ENCODE measurements at regions not wholly inside any gene's neighbourhood (a gene's known extent, or its start where the extent isn't known, plus 50 kb on each side); places are given as distances from the start of the nearest gene placed in this dataset.

GRCh38 chr2:145635706-145636427 lies 1115.9 kb upstream of the ZEB2 start:
- DNase-seq (ENCODE audit: low spot score), result no peak

GRCh38 chr2:145631561-145631960 lies 1111.6 kb upstream of the ZEB2 start:
- DNase-seq (ENCODE audit: low spot score), result no peak

DNA sequence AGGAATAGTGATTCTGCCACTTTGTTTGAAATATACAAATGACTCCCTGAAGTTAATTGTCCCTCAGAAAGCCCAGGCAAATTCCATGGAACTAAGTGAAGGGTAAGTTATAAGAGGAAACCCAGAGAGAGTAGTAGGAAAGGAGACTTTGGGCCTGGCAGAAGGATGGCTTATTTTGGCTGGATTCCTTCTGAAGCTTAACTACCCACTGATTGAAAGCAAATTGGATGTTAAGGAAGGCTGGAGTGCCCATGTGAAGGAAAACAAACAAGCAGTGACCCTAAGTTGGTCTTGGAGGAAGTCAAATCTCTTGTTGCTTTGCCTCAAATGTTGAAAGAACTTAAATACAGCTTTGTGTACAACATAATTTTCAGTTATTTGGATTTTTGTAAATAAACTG lies 1106.4 kb upstream of the ZEB2 start:
- DNase-seq (ENCODE audit: low spot score), result no peak

DNA sequence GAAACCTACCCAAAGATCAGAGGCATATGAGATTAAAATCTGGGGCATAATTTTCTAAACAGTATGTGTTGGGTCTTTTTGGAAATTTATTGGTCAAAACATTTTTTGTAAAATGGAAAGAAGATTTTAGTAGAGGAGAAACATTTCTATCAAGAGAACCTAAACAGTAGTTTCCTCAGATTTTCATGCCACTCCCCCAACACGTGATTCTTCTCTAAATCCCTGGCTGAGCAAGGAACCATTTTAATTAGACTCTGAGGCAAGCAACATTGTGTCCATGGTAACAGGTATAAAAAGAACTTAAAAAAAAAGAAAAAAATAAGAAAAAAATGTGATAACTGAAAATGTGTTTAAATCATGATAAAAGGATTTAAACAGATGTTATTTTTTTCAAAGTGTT lies 1105.2 kb upstream of the ZEB2 start:
- no peak for DNase-seq (ENCODE audit: low spot score)

DNA sequence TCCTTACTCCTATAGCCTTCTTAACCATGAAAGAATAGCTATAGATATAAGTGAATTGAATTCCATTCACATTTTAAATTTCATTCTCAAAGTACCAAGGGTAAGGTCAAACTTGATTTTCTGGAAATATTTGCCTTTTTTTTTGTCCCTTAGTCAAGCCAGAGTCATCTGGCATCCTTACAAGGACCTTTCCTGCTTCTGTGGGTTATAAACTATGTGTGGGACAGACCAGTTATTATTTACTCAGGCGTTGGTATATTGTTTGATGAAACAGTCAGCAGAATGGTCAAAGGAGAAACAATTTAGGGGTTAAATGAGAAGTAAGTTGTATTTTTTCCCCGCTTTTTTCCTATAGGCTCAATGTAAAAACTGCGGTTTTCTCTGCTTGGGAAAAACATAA lies 1103.2 kb upstream of the ZEB2 start:
- DNase-seq (ENCODE audit: low spot score), result no peak

DNA sequence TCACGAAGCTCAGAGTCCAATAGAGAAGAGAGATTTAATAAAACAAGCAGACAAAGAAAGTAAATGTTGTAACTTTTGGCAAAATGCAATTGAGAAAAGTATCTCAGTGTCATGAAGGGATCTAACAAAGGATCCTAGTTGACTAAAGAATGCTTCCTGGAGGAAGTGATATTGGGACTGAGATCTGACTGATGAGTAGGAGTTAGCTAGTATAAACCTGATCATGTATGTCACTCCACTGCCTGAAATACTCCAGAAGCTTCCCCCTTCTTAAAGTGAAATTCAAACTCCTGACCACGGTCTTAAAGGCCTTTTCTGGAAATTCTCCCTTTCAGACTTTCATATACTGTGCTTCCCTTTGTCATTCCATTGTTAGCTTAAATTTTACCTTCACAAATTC lies 1102.4 kb upstream of the ZEB2 start:
- DNase-seq (ENCODE audit: low spot score), result no peak

DNA sequence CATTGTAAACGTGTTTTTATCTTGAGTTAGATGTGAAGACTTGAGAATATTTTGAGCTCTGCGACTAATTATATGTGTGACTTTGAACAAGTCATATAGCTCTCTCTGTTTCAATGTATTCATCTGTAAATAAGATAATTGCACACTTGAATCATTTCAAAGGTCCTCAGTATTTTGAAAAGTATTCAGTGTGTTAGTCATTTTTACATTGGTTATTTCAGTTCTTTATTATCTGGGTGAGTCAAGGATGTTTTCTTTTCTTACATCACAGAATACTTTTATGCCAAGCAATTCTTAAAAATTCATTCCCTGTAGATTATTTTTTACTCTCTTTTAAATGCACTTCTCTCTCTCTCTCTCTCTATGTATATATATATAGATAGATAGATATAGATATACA lies 1098.0 kb upstream of the ZEB2 start:
- DNase-seq (ENCODE audit: low spot score), result no peak

GRCh38 chr2:145617420-145617819 lies 1097.5 kb upstream of the ZEB2 start:
- DNase-seq (ENCODE audit: low spot score), result no peak

GRCh38 chr2:145615626-145616025 lies 1095.7 kb upstream of the ZEB2 start:
- no peak for DNase-seq (ENCODE audit: low spot score)

- DNase-seq (ENCODE audit: low spot score), result no peak
Observed at GRCh38 chr2:145609951-145610350, 1090.0 kb upstream of the ZEB2 start.

- no peak for DNase-seq (ENCODE audit: low spot score)
Observed at GRCh38 chr2:145601361-145601925, 1081.5 kb upstream of the ZEB2 start.

GRCh38 chr2:145600811-145601210 lies 1080.9 kb upstream of the ZEB2 start:
- no peak for DNase-seq (ENCODE audit: low spot score)

DNA sequence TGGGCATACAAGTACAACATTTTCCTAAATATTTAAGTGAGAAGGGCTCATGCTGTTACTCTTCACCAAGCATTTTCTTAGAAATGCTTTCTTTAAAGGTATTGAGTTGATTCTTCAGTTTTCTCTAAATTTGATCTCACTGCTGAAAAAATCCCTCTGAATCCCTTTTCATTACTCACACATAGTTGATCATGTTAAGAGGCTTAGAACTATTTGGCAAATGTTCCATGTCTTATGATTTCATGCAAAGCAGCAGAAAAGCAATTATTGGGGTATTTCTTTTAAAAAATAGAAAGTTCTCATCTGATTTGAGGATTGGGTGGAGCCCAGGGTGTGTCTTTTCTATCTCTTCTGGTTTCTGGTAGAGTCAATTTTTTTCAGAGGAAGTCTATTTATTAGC lies 1079.8 kb upstream of the ZEB2 start:
- DNase-seq (ENCODE audit: low spot score), result no peak

DNA sequence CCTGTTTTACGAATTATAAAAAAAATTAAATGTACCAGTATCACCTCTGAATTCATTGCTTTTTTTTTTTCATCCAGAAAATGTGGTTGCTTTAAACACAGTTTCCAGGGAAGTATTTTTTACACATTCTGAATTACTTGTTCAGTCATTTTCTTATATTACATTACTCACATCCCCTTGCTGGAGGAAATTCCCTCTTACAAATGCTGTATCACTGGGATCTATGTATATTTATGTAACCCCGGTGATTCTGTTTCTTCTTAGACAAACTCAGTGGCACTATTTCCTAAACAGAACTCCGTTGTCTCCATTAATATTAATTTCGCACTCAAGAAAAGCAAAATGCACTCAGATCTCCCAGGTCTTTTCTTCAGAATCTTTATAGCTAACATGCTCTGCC lies 1078.5 kb upstream of the ZEB2 start:
- DNase-seq (ENCODE audit: low spot score), result no peak

GRCh38 chr2:145597809-145598208 lies 1077.9 kb upstream of the ZEB2 start:
- no peak for DNase-seq (ENCODE audit: low spot score)

GRCh38 chr2:145597006-145597405 lies 1077.1 kb upstream of the ZEB2 start:
- DNase-seq (ENCODE audit: low spot score), result no peak

DNA sequence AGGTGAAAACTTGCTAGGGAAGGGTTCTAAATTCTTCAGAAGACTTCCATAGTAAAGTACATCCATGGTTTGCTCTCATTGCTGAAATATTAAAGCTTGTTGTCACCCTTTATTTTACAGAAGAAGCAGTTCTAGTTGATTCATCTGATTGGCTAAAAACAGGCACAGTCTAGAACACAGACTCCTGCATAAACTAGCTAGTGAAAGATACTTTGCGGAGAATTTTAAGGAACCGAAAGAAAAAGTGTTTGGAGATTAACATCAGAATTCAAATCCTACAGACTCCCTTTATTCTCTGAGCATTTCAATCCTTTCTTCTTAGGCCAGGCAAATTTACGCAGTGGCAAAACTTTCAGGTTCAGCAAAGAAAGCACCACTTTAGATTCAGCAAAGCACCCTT lies 1076.5 kb upstream of the ZEB2 start:
- DNase-seq (ENCODE audit: low spot score), result no peak

DNA sequence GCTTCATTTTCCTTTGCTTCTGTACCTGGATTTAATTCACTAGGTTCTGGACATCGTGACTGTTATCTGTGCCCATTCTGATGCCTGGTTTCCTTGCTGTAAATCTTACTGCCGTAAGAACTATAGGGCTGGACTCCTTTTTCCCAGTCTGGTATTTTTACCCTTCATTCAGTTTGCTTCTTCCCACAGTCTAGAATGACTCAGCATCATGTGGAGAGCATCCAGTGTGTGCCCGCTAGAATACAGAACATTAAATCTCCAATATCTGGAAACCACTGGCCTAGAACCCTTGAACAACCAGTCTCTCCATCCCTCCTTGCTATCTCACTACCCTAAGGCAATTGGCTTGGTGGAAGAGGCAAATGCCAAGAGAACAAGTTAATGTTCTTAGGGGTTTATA lies 1075.4 kb upstream of the ZEB2 start:
- no peak for DNase-seq (ENCODE audit: low spot score)

GRCh38 chr2:145593991-145594614 lies 1074.2 kb upstream of the ZEB2 start:
- DNase-seq (ENCODE audit: low spot score), result no peak

DNA sequence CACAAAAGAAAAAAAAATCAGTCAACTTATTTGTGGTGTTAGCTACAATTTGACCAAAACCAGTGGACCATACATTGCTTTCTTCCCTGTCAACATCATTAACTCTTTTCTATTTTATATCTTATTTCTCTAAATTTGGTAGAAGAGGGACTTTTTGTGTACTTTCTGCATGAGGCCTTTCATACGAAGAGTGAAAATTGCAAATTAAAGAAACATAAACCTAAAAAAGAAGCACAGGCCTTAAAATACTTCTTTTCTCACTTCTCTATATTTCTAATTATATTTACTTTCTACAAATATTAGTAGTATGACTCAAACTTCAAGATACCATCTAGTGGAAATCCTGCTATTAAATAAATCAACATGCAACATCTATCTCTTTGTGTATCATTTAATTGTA lies 1073.4 kb upstream of the ZEB2 start:
- no peak for DNase-seq (ENCODE audit: low spot score)

DNA sequence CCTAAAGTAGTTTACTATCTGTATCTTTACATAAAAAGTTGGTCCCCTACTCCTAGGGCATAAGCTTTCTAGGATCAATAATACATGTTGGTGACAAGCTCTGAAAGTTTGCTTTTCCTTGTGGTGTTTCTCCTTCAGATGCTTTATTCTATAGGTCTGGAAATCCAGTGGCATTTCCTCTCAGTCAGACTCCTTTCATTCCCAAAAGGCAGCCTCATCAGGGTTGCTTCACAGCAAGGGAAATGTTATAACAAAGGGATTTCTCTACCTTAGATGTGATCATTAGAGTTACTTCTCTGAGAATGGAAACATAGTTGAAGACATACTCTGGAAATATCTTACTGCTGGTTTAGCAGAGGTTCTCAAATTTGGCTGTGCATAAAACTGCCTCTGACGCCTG lies 1072.4 kb upstream of the ZEB2 start:
- no peak for DNase-seq (ENCODE audit: low spot score)

GRCh38 chr2:145591109-145591809 lies 1071.3 kb upstream of the ZEB2 start:
- no peak for DNase-seq (ENCODE audit: low spot score)

Data from mesenteric fat pad (tissue), 1 donor.